GM12878 (cell line): ENCODE measurements at regions not wholly inside any gene's neighbourhood (a gene's known extent, or its start where the extent isn't known, plus 50 kb on each side); places are given as distances from the start of the nearest gene placed in this dataset.

Source experiments
- ATAC-seq: fragments of 200-7000 bp; cut with Tn5 transposase; 3 replicates; pipeline ENCODE4 v1.9.1; 2020; ENCODE audit warnings: mild to moderate bottlenecking, moderate library complexity
- BruUV-seq: library from RNA; stranded (reverse); fragments of 400-500 nt; replicated peaks from 2 replicates; lab custom pipeline; 2021; lab: Mats Ljungman, UMichigan
- CTCF ChIA-PET: fragments of 300-600 bp; sonication (Branson Sonifier 250); formaldehyde crosslinking; extraction: SDS; loops from one replicate; lab custom pipeline; 2021; ENCODE audit warnings: inconsistent platforms; lab: Yijun Ruan, JAX
- POLR2A ChIA-PET: fragments of 350-600 bp; formaldehyde crosslinking; extraction: SDS; loops from one replicate; lab custom pipeline; 2021; ENCODE audit warnings: inconsistent platforms; lab: Charles Lee
- RAD21 ChIA-PET: fragments of 300-600 bp; sonication (Branson Sonifier 250); formaldehyde crosslinking; loops from one replicate; lab custom pipeline; 2023; ENCODE audit warnings: antibody characterized with exemption; ENCODE audit not compliant: unreplicated experiment; lab: Charles Lee
- SMC1A ChIA-PET: fragments of 300-600 bp; sonication (Branson Sonifier 250); formaldehyde crosslinking; loops from one replicate; lab custom pipeline; 2023; ENCODE audit not compliant: unreplicated experiment, uncharacterized antibody; lab: Charles Lee
- DNase-seq: peaks from one replicate; pipeline ENCODE4 v3.0.0-alpha.2; 2011; ENCODE audit warnings: low read depth, low spot score
- FAIRE-seq: peaks from 3 replicates; lab custom pipeline; 2011; peaks lifted over from hg19 to GRCh38; lab: Jason Lieb, UNC
- H2AFZ ChIP-seq: 2 replicates; pipeline ENCODE4 v1.6.0; 2011; ENCODE audit warnings: low read depth, low read length, control low read depth; ENCODE audit not compliant: control insufficient read depth
- H3K27ac ChIP-seq: 2 replicates; pipeline ENCODE4 v1.5.1; 2011; ENCODE audit warnings: control low read depth; ENCODE audit not compliant: control insufficient read depth, insufficient read depth
- H3K27me3 ChIP-seq, 2 experiments: replicated peaks in 1 of 2; 2 replicates each; pipeline versions ENCODE4 v1.6.0 to v1.6.1; 2011; ENCODE audit warnings: low read length in 1 of 2; ENCODE audit not compliant: control insufficient read depth in 2 of 2, insufficient read depth in 2 of 2
- H3K36me3 ChIP-seq, 2 experiments: 2 replicates each; pipeline ENCODE4 v1.5.1; 2011; ENCODE audit warnings: low read length in 1 of 2; ENCODE audit not compliant: control insufficient read depth in 2 of 2, insufficient read depth in 2 of 2
- H3K4me1 ChIP-seq: 2 replicates; pipeline ENCODE4 v1.6.1; 2011; ENCODE audit warnings: mild to moderate bottlenecking, low read length, moderate library complexity, mixed read lengths; ENCODE audit not compliant: control insufficient read depth, insufficient read depth
- H3K4me2 ChIP-seq: 2 replicates; pipeline ENCODE4 v1.6.0; 2011; ENCODE audit warnings: control low read depth; ENCODE audit not compliant: control insufficient read depth, insufficient read depth
- H3K4me3 ChIP-seq: fragments of 200-600 bp; sonication (generic); 2 replicates; pipeline ENCODE4 v1.5.1; 2016
- H3K79me2 ChIP-seq: 2 replicates; pipeline ENCODE4 v1.6.0; 2011; ENCODE audit warnings: low read length; ENCODE audit not compliant: control insufficient read depth, insufficient read depth
- H3K9ac ChIP-seq: 2 replicates; pipeline ENCODE4 v1.8.0; 2011; ENCODE audit warnings: low read length, control low read depth, mixed read lengths; ENCODE audit not compliant: control insufficient read depth, insufficient read depth
- H3K9me3 ChIP-seq: replicated peaks from 3 replicates; pipeline ENCODE4 v1.5.1; 2011; ENCODE audit warnings: mild to moderate bottlenecking, low read length; ENCODE audit not compliant: control insufficient read depth, insufficient read depth
- H4K20me1 ChIP-seq: 2 replicates; pipeline ENCODE4 v1.6.0; 2011; ENCODE audit not compliant: control insufficient read depth, insufficient read depth
- ASH2L ChIP-seq: fragments of 300-600, 200-600 bp; sonication (generic); IDR thresholded peaks from 2 replicates; pipeline ENCODE4 v1.6.1; 2017; ENCODE audit warnings: low read depth, mild to moderate bottlenecking, borderline replicate concordance
- BMI1 ChIP-seq: fragments of 450-650 bp; IDR thresholded peaks from 2 replicates; pipeline ENCODE4 v1.6.1; 2016; ENCODE audit warnings: mild to moderate bottlenecking, moderate library complexity, borderline replicate concordance
- NFYB ChIP-seq: IDR thresholded peaks from 2 replicates; pipeline ENCODE4 v1.6.1; 2011; ENCODE audit warnings: low read depth, mild to moderate bottlenecking, low read length, improper control_type of control experiment, moderate library complexity; ENCODE audit not compliant: insufficient read depth
- ZNF217 ChIP-seq: fragments of 450-650 bp; IDR thresholded peaks from 2 replicates; pipeline ENCODE4 v1.6.1; 2017; ENCODE audit warnings: antibody characterized with exemption, mild to moderate bottlenecking
- WGBS: methylation state at CpG from one replicate; pipeline ENCODE4 v1.1.6; 2016; ENCODE audit warnings: low lambda C conversion rate; ENCODE audit not compliant: insufficient replicate concordance, insufficient coverage; ENCODE audit errors: missing lambda C conversion rate; 5-methylcytosine and 5-hydroxymethylcytosine counted together
- in situ Hi-C: fragments of 300-500 bp; cut with MboI; formaldehyde crosslinking; loops from 9 replicates; pipeline ENCODE4 v1.14.3; 2018; ENCODE audit warnings: mixed read lengths
- intact Hi-C: fragments of 100-400 bp; cut with micrococcal nuclease; formaldehyde crosslinking; loops from one replicate; pipeline ENCODE4 v1.14.2; 2022; ENCODE audit not compliant: unreplicated experiment
- TF ChIP-seq, protein P1 (sequence below): fragments of 450-650 bp; formaldehyde crosslinking; IDR thresholded peaks from 2 replicates; pipeline ENCODE4 v1.4.0; 2020; ENCODE audit warnings: mild to moderate bottlenecking, moderate library complexity
- TF ChIP-seq, protein P2 (sequence below): IDR thresholded peaks from 2 replicates; pipeline ENCODE4 v1.6.1; 2012; ENCODE audit warnings: low read depth, low read length, improper control_type of control experiment

DNA sequence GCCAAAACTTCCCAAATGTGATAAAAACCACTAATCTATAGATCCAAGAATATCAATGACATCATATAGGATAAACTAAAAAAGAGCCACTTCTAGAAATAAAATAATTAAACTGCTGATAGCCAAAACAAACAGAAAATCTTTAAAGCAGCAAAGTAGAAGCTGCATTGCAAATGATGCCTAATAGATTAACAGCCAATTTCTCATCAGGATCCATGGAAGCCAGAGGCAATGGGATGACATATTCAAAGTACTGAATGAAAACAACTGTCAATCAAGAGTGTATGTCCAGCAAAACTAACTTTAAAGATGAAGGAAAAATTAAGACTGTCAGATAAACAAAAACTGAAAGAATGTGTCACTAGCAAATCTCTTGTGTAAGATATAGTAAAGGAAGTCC, 224.8 kb downstream of the PSAT1 start (continued):
- TF ChIP-seq, protein P1, sequence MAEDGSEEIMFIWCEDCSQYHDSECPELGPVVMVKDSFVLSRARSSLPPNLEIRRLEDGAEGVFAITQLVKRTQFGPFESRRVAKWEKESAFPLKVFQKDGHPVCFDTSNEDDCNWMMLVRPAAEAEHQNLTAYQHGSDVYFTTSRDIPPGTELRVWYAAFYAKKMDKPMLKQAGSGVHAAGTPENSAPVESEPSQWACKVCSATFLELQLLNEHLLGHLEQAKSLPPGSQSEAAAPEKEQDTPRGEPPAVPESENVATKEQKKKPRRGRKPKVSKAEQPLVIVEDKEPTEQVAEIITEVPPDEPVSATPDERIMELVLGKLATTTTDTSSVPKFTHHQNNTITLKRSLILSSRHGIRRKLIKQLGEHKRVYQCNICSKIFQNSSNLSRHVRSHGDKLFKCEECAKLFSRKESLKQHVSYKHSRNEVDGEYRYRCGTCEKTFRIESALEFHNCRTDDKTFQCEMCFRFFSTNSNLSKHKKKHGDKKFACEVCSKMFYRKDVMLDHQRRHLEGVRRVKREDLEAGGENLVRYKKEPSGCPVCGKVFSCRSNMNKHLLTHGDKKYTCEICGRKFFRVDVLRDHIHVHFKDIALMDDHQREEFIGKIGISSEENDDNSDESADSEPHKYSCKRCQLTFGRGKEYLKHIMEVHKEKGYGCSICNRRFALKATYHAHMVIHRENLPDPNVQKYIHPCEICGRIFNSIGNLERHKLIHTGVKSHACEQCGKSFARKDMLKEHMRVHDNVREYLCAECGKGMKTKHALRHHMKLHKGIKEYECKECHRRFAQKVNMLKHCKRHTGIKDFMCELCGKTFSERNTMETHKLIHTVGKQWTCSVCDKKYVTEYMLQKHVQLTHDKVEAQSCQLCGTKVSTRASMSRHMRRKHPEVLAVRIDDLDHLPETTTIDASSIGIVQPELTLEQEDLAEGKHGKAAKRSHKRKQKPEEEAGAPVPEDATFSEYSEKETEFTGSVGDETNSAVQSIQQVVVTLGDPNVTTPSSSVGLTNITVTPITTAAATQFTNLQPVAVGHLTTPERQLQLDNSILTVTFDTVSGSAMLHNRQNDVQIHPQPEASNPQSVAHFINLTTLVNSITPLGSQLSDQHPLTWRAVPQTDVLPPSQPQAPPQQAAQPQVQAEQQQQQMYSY (CRISPR knock-in tag) = no peak
- TF ChIP-seq, all 136 proteins: peak for 0

DNA sequence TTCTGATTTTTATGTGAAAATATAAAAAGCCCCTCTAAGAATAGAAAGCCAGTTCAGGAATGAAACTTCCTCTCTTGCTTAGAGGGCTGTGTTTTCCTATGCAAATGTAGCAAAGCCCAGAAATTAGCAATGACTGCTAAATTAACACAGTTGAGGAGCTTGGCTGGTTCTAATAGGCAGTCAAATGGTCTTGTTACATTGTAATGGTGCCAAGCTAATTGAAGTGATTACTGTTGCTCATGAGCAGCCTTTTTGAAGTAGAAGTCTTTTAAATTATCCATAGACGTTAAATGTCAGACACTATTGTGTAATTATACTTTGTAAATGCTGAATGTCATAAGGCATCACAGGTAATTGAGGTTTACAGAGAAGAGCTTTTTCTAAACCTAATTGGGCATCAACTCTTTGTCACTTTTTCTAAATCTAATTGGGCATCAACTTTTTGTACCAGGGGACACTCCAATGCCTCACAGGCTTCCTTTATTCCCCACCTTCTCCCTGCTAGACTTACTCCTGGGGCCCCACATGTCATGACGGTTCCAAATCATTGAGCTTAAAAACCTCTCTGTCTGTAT, 229.1 kb downstream of the PSAT1 start:
- H3K9ac ChIP-seq = no peak overlapping the region
- 8% methylated on average over 2 of the region's 2 CpGs for WGBS
- ATAC-seq = no peak
- ChIA-PET RAD21 (no interaction called here), CTCF (no interaction called here), POLR2A (no interaction called here), SMC1A (no interaction called here)
- intact Hi-C loops = no loop called here
- H3K79me2 ChIP-seq = no peaks in the 10 kb centered on the region
- no peak overlapping the region for H3K4me3 ChIP-seq
- H3K4me2 ChIP-seq = no peak overlapping the region
- H2AFZ ChIP-seq = no peak overlapping the region
- no peaks in the 10 kb centered on the region for H4K20me1 ChIP-seq
- no peak overlapping the region for H3K27ac ChIP-seq
- H3K27me3 ChIP-seq = no peaks in the 10 kb centered on the region
- in situ Hi-C loops = no loop called here
- no peaks in the 10 kb centered on the region for H3K4me1 ChIP-seq
- no peak for FAIRE-seq
- no peaks in the 10 kb centered on the region for H3K36me3 ChIP-seq
- no peaks in the 10 kb centered on the region; the same call in 2 of the 3 replicates for H3K9me3 ChIP-seq
- no TSS peak for BruUV-seq
- DNase-seq = no peak
- no peak for TF ChIP-seq NFYB
- TF ChIP-seq ZNF217 = no peak
- TF ChIP-seq ASH2L = no peak
- no peak for TF ChIP-seq BMI1
- TF ChIP-seq, protein P2, sequence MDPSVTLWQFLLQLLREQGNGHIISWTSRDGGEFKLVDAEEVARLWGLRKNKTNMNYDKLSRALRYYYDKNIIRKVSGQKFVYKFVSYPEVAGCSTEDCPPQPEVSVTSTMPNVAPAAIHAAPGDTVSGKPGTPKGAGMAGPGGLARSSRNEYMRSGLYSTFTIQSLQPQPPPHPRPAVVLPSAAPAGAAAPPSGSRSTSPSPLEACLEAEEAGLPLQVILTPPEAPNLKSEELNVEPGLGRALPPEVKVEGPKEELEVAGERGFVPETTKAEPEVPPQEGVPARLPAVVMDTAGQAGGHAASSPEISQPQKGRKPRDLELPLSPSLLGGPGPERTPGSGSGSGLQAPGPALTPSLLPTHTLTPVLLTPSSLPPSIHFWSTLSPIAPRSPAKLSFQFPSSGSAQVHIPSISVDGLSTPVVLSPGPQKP = no peak
